AG09319 (cell line): ENCODE measurements at regions not wholly inside any gene's neighbourhood (a gene's known extent, or its start where the extent isn't known, plus 50 kb on each side); places are given as distances from the start of the nearest gene placed in this dataset.
"Not testable (repeated sequence)": the region's sequence is repeated elsewhere in the genome, so short reads cannot be mapped to it uniquely, and the experiment has no call there.

Source experiments
- DNase-seq: peaks from one replicate; pipeline ENCODE4 v3.0.0-alpha.2; 2010; ENCODE audit warnings: low read depth; ENCODE audit errors: extremely low read depth
- TF ChIP-seq, protein P1 (sequence below): IDR thresholded peaks from 2 replicates; pipeline ENCODE4 v1.5.1; 2011; ENCODE audit warnings: low read depth, mild to moderate bottlenecking, inconsistent platforms, low read length, moderate library complexity

GRCh38 chr15:95059346-95059905 lies 828.1 kb downstream of the MCTP2 start:
- TF ChIP-seq, protein P1, sequence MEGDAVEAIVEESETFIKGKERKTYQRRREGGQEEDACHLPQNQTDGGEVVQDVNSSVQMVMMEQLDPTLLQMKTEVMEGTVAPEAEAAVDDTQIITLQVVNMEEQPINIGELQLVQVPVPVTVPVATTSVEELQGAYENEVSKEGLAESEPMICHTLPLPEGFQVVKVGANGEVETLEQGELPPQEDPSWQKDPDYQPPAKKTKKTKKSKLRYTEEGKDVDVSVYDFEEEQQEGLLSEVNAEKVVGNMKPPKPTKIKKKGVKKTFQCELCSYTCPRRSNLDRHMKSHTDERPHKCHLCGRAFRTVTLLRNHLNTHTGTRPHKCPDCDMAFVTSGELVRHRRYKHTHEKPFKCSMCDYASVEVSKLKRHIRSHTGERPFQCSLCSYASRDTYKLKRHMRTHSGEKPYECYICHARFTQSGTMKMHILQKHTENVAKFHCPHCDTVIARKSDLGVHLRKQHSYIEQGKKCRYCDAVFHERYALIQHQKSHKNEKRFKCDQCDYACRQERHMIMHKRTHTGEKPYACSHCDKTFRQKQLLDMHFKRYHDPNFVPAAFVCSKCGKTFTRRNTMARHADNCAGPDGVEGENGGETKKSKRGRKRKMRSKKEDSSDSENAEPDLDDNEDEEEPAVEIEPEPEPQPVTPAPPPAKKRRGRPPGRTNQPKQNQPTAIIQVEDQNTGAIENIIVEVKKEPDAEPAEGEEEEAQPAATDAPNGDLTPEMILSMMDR: no peak
- DNase-seq: no peak

GRCh38 chr15:95068701-95069521 lies 837.5 kb downstream of the MCTP2 start:
- TF ChIP-seq, protein P1: no peak
- DNase-seq: no peak

DNA sequence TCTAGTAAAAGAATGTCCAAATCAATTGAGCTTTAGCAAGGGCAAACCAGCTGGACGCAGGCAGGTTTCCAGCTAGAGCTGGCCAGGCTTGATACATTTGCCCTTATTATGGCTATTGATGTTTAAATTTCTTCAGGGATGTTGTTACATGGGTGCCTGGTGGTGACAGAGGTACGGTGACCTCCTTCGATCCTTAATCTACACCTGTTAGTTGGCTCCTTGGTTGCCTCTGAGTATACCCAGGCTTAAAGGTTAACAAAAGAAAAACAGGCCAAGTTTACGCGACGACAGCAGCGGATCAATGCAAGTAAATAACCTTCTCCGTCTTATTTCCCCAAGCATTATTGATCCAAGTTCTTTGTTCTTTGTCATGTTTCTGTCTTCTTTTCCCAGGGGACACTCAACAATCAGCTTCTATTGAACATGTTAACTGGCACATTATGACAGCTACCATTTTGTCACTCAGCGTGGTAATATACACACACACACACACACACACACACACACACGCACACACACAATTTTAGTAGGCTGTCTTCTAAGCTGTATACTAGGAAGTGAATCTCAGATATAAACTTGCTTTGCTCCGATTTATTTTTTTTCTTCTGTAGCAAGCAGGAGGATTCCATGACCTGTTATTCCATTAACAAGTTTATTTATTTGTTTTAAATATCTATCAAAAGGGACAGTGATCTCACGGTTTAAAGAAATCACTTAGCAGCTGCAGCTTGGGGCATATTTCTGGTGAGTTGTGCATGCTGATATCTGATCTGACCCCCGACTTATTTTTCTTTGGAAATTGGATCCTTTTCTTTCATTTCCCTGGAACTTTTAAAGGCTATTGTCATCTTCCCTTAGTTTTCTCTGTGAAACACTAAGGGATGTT lies 844.7 kb downstream of the MCTP2 start:
- DNase-seq: no peak
- TF ChIP-seq, protein P1: no peak

DNA sequence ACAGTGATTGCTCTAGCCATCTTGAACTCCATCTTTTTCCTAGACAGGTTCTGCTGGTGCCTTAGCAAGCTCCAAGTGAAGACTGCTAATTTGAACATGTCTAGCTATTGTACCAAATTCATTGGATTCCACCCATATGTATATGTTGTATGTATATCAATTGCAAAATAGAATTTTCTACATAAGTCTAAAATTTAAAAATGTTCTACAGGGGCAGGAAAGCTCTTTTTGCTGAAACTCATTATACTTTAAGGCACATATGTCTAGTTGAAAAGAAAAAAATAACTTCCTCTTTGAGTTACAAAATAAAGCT lies 845.3 kb downstream of the MCTP2 start:
- TF ChIP-seq, protein P1: no peak
- DNase-seq: no peak

GRCh38 chr15:95078003-95078402 lies 846.6 kb downstream of the MCTP2 start:
- no peak for DNase-seq
- TF ChIP-seq, protein P1: no peak

GRCh38 chr15:95080228-95080627 lies 848.9 kb downstream of the MCTP2 start:
- not testable (repeated sequence) for DNase-seq

DNA sequence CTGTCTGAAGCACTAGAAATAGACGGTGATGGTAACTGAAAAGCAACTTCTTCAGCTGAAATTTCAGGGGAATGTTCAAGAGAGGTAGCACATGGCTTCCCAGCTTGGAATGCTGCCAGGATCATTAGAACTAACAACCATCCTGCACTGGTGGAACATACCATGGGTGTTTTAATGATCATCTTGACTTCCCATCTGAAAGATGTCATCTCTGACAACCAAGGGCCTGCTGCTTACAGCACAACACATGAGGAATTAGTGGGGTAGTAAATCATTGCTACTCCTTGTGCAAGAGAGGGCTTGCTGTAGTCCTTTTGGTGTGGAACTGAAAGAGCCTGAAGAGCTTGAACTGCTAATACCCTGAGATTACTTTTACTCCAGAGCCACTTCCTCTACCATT lies 853.7 kb downstream of the MCTP2 start:
- DNase-seq: no peak

More for the DNA sequence above, 853.7 kb downstream of the MCTP2 start:
- TF ChIP-seq, protein P1: no peak
